HEK293 (cell line): ENCODE measurements at regions not wholly inside any gene's neighbourhood (a gene's known extent, or its start where the extent isn't known, plus 50 kb on each side); places are given as distances from the start of the nearest gene placed in this dataset.

Experiments
- BCL11A ChIP-seq: fragments of 450-650 bp; formaldehyde crosslinking; IDR thresholded peaks from 2 replicates; pipeline ENCODE4 v1.5.1; 2016; ENCODE audit warnings: low read depth, missing biosample characterization, missing genetic modification characterization
- GLI2 ChIP-seq: fragments of 450-650 bp; formaldehyde crosslinking; IDR thresholded peaks from 2 replicates; pipeline ENCODE4; 2017; ENCODE audit warnings: missing biosample characterization, missing genetic modification characterization, low read depth, borderline replicate concordance
- HOXD13 ChIP-seq: sonication (generic); formaldehyde crosslinking; IDR thresholded peaks from 2 replicates; pipeline ENCODE4 v1.8.0; 2022; ENCODE audit warnings: missing genetic modification reagents, borderline replicate concordance
- KLF7 ChIP-seq: fragments of 450-650 bp; formaldehyde crosslinking; IDR thresholded peaks from 2 replicates; pipeline ENCODE4 v1.5.1; 2016; ENCODE audit warnings: missing biosample characterization, missing genetic modification characterization, borderline replicate concordance
- MZF1 ChIP-seq: fragments of 450-650 bp; formaldehyde crosslinking; IDR thresholded peaks from 2 replicates; pipeline ENCODE4 v1.5.1; 2017; ENCODE audit warnings: missing biosample characterization, missing genetic modification characterization, borderline replicate concordance
- OVOL3 ChIP-seq: fragments of 450-650 bp; formaldehyde crosslinking; IDR thresholded peaks from 2 replicates; pipeline ENCODE4 v1.5.1; 2016; ENCODE audit warnings: missing biosample characterization, missing genetic modification characterization
- ZFP41 ChIP-seq: fragments of 450-650 bp; formaldehyde crosslinking; IDR thresholded peaks from 2 replicates; pipeline ENCODE4 v1.5.1; 2016; ENCODE audit warnings: missing biosample characterization, missing genetic modification characterization, borderline replicate concordance
- ZIC2 ChIP-seq: fragments of 450-650 bp; formaldehyde crosslinking; IDR thresholded peaks from 2 replicates; pipeline ENCODE4 v1.5.1; 2016; ENCODE audit warnings: missing biosample characterization, missing genetic modification characterization
- ZNF138 ChIP-seq: fragments of 450-650 bp; formaldehyde crosslinking; IDR thresholded peaks from 2 replicates; pipeline ENCODE4 v1.5.1; 2016; ENCODE audit warnings: missing biosample characterization, missing genetic modification characterization, borderline replicate concordance
- ZNF157 ChIP-seq: fragments of 450-650 bp; formaldehyde crosslinking; IDR thresholded peaks from 2 replicates; pipeline ENCODE4 v1.5.1; 2016; ENCODE audit warnings: missing biosample characterization, missing genetic modification characterization
- ZNF19 ChIP-seq: fragments of 450-650 bp; formaldehyde crosslinking; IDR thresholded peaks from 2 replicates; pipeline ENCODE4; 2016; ENCODE audit warnings: missing biosample characterization, missing genetic modification characterization, low read depth
- ZNF214 ChIP-seq: fragments of 450-650 bp; formaldehyde crosslinking; IDR thresholded peaks from 2 replicates; pipeline ENCODE4 v1.5.1; 2017; ENCODE audit warnings: missing biosample characterization, mild to moderate bottlenecking, missing genetic modification characterization, borderline replicate concordance
- ZNF223 ChIP-seq: fragments of 450-650 bp; formaldehyde crosslinking; IDR thresholded peaks from 2 replicates; pipeline ENCODE4 v1.5.1; 2016; ENCODE audit warnings: missing biosample characterization, missing genetic modification characterization
- ZNF266 ChIP-seq: fragments of 450-650 bp; formaldehyde crosslinking; IDR thresholded peaks from 2 replicates; pipeline ENCODE4 v1.5.1; 2016; ENCODE audit warnings: missing biosample characterization, missing genetic modification characterization, low read depth
- ZNF302 ChIP-seq: fragments of 450-650 bp; formaldehyde crosslinking; IDR thresholded peaks from 2 replicates; pipeline ENCODE4 v1.5.1; 2016; ENCODE audit warnings: missing biosample characterization, missing genetic modification characterization, low read depth
- ZNF311 ChIP-seq: fragments of 450-650 bp; formaldehyde crosslinking; IDR thresholded peaks from 2 replicates; pipeline ENCODE4 v1.5.1; 2017; ENCODE audit warnings: missing biosample characterization, missing genetic modification characterization, borderline replicate concordance
- ZNF37A ChIP-seq: fragments of 450-650 bp; IDR thresholded peaks from 2 replicates; pipeline ENCODE4 v1.5.1; 2018; ENCODE audit warnings: missing biosample characterization, missing genetic modification characterization
- ZNF394 ChIP-seq: fragments of 450-650 bp; formaldehyde crosslinking; IDR thresholded peaks from 2 replicates; pipeline ENCODE4 v1.5.1; 2016; ENCODE audit warnings: missing biosample characterization, missing genetic modification characterization, mild to moderate bottlenecking, moderate library complexity, borderline replicate concordance
- ZNF521 ChIP-seq: fragments of 450-650 bp; formaldehyde crosslinking; IDR thresholded peaks from 2 replicates; pipeline ENCODE4 v1.5.1; 2017; ENCODE audit warnings: missing biosample characterization, mild to moderate bottlenecking, missing genetic modification characterization
- ZNF654 ChIP-seq: fragments of 450-650 bp; formaldehyde crosslinking; IDR thresholded peaks from 2 replicates; pipeline ENCODE4 v1.5.1; 2016; ENCODE audit warnings: low read depth, missing biosample characterization, missing genetic modification characterization
- ZNF664 ChIP-seq: fragments of 450-650 bp; formaldehyde crosslinking; IDR thresholded peaks from 2 replicates; pipeline ENCODE4 v1.5.1; 2016; ENCODE audit warnings: missing biosample characterization, missing genetic modification characterization
- ZNF707 ChIP-seq: fragments of 450-650 bp; formaldehyde crosslinking; IDR thresholded peaks from 2 replicates; pipeline ENCODE4 v1.5.1; 2016; ENCODE audit warnings: missing biosample characterization, missing genetic modification characterization
- ZNF785 ChIP-seq: fragments of 450-650 bp; formaldehyde crosslinking; IDR thresholded peaks from 2 replicates; pipeline ENCODE4 v1.5.1; 2016; ENCODE audit warnings: missing biosample characterization, missing genetic modification characterization
- TF ChIP-seq, protein P1 (sequence below): fragments of 450-650 bp; formaldehyde crosslinking; IDR thresholded peaks from 2 replicates; pipeline ENCODE4 v1.5.1; 2016; ENCODE audit warnings: missing biosample characterization, missing genetic modification characterization, borderline replicate concordance
- TF ChIP-seq, protein P2 (sequence below): fragments of 450-650 bp; formaldehyde crosslinking; IDR thresholded peaks from 2 replicates; pipeline ENCODE4 v1.5.1; 2016; ENCODE audit warnings: missing biosample characterization, missing genetic modification characterization, borderline replicate concordance
- TF ChIP-seq, protein P3 (sequence below): fragments of 450-650 bp; formaldehyde crosslinking; IDR thresholded peaks from 2 replicates; pipeline ENCODE4 v1.5.1; 2017; ENCODE audit warnings: missing biosample characterization, missing genetic modification characterization
- TF ChIP-seq, protein P4 (sequence below): fragments of 450-650 bp; formaldehyde crosslinking; IDR thresholded peaks from 2 replicates; pipeline ENCODE4 v1.5.1; 2016; ENCODE audit warnings: missing biosample characterization, missing genetic modification characterization
- TF ChIP-seq, protein P5 (sequence below): fragments of 450-650 bp; formaldehyde crosslinking; IDR thresholded peaks from 2 replicates; pipeline ENCODE4 v1.5.1; 2016; ENCODE audit warnings: missing biosample characterization, missing genetic modification characterization, low read depth

DNA sequence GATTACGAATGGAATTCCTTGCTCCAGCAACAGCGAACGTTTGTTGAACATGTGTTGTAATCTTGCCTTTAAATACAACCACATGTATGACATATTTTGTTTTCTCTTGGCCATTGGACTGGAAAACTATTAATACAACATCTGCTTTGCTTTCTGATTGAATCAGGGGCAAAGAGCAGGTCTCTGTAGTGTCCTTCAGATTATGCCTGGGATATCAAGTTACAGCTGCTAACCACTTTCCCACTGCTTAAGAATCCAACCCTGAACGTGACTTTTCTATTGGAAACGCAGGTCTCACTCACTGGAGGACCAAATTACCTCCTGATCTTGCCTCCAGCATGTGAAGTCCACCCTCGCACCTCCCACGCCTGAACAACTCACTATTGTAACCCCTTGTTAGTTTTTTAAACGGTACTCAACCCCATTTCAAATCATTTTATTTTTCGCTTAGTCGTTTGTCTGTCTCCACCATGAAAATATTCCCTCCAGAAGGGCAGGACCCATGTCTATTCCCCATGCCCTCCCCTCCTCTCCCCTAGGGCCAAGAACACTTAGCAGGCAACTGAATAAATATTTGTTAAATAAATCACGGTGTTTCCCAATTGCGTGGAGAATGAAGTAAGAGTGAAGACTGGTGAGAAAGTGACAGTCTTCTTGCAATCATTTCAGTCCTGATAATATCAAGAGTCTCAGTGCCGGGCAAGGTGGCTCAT lies 57.4 kb upstream of the MRTFB start (continued):
- no peak for TF ChIP-seq ZNF223 (tag by site-specific recombination)
- TF ChIP-seq ZNF157 (tag by site-specific recombination), result no peak
- TF ChIP-seq ZNF19 (tag by site-specific recombination), result no peak
- TF ChIP-seq, protein P1, sequence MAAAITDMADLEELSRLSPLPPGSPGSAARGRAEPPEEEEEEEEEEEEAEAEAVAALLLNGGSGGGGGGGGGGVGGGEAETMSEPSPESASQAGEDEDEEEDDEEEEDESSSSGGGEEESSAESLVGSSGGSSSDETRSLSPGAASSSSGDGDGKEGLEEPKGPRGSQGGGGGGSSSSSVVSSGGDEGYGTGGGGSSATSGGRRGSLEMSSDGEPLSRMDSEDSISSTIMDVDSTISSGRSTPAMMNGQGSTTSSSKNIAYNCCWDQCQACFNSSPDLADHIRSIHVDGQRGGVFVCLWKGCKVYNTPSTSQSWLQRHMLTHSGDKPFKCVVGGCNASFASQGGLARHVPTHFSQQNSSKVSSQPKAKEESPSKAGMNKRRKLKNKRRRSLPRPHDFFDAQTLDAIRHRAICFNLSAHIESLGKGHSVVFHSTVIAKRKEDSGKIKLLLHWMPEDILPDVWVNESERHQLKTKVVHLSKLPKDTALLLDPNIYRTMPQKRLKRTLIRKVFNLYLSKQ, result no peak
- TF ChIP-seq, protein P2, sequence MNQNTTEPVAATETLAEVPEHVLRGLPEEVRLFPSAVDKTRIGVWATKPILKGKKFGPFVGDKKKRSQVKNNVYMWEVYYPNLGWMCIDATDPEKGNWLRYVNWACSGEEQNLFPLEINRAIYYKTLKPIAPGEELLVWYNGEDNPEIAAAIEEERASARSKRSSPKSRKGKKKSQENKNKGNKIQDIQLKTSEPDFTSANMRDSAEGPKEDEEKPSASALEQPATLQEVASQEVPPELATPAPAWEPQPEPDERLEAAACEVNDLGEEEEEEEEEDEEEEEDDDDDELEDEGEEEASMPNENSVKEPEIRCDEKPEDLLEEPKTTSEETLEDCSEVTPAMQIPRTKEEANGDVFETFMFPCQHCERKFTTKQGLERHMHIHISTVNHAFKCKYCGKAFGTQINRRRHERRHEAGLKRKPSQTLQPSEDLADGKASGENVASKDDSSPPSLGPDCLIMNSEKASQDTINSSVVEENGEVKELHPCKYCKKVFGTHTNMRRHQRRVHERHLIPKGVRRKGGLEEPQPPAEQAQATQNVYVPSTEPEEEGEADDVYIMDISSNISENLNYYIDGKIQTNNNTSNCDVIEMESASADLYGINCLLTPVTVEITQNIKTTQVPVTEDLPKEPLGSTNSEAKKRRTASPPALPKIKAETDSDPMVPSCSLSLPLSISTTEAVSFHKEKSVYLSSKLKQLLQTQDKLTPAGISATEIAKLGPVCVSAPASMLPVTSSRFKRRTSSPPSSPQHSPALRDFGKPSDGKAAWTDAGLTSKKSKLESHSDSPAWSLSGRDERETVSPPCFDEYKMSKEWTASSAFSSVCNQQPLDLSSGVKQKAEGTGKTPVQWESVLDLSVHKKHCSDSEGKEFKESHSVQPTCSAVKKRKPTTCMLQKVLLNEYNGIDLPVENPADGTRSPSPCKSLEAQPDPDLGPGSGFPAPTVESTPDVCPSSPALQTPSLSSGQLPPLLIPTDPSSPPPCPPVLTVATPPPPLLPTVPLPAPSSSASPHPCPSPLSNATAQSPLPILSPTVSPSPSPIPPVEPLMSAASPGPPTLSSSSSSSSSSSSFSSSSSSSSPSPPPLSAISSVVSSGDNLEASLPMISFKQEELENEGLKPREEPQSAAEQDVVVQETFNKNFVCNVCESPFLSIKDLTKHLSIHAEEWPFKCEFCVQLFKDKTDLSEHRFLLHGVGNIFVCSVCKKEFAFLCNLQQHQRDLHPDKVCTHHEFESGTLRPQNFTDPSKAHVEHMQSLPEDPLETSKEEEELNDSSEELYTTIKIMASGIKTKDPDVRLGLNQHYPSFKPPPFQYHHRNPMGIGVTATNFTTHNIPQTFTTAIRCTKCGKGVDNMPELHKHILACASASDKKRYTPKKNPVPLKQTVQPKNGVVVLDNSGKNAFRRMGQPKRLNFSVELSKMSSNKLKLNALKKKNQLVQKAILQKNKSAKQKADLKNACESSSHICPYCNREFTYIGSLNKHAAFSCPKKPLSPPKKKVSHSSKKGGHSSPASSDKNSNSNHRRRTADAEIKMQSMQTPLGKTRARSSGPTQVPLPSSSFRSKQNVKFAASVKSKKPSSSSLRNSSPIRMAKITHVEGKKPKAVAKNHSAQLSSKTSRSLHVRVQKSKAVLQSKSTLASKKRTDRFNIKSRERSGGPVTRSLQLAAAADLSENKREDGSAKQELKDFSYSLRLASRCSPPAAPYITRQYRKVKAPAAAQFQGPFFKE (tag by site-specific recombination), result no peak
- peak; percentile 71 for TF ChIP-seq ZNF394 (tag by site-specific recombination)
- peak; percentile 72; the same call in 1 of the 2 replicates for TF ChIP-seq OVOL3 (tag by site-specific recombination)
- TF ChIP-seq, protein P3, sequence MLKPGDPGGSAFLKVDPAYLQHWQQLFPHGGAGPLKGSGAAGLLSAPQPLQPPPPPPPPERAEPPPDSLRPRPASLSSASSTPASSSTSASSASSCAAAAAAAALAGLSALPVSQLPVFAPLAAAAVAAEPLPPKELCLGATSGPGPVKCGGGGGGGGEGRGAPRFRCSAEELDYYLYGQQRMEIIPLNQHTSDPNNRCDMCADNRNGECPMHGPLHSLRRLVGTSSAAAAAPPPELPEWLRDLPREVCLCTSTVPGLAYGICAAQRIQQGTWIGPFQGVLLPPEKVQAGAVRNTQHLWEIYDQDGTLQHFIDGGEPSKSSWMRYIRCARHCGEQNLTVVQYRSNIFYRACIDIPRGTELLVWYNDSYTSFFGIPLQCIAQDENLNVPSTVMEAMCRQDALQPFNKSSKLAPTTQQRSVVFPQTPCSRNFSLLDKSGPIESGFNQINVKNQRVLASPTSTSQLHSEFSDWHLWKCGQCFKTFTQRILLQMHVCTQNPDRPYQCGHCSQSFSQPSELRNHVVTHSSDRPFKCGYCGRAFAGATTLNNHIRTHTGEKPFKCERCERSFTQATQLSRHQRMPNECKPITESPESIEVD (tag by site-specific recombination), result peak; percentile 99
- no peak for TF ChIP-seq HOXD13 (CRISPR knock-in tag)
- no peak for TF ChIP-seq ZNF311 (tag by site-specific recombination)
- TF ChIP-seq ZNF785 (tag by site-specific recombination), result no peak
- TF ChIP-seq, protein P4, sequence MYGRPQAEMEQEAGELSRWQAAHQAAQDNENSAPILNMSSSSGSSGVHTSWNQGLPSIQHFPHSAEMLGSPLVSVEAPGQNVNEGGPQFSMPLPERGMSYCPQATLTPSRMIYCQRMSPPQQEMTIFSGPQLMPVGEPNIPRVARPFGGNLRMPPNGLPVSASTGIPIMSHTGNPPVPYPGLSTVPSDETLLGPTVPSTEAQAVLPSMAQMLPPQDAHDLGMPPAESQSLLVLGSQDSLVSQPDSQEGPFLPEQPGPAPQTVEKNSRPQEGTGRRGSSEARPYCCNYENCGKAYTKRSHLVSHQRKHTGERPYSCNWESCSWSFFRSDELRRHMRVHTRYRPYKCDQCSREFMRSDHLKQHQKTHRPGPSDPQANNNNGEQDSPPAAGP (tag by site-specific recombination), result 0 out of 2 replicates have a peak, but pooled peaks have one; percentile 59
- TF ChIP-seq ZNF37A (tag by site-specific recombination), result no peak
- TF ChIP-seq ZNF266, result no peak
- no peak for TF ChIP-seq ZFP41 (tag by site-specific recombination)
- no peak; the same call in 1 of the 2 replicates for TF ChIP-seq ZNF654 (tag by site-specific recombination)
- TF ChIP-seq ZNF138 (tag by site-specific recombination), result no peak
- TF ChIP-seq MZF1 (tag by site-specific recombination), result no peak; the same call in 1 of the 2 replicates
- no peak for TF ChIP-seq KLF7
- no peak for TF ChIP-seq ZNF521 (tag by site-specific recombination)
- TF ChIP-seq ZNF664, result peak; percentile 42; the same call in 1 of the 2 replicates
- no peak for TF ChIP-seq ZIC2 (tag by site-specific recombination)
- TF ChIP-seq ZNF707 (tag by site-specific recombination), result no peak
- TF ChIP-seq ZNF302 (tag by site-specific recombination), result no peak
- peak; percentile 89 for TF ChIP-seq GLI2 (tag by site-specific recombination)
- TF ChIP-seq ZNF214 (tag by site-specific recombination), result no peak
- TF ChIP-seq BCL11A (tag by site-specific recombination), result peak; percentile 58; the same call in 1 of the 2 replicates
- TF ChIP-seq, protein P5, sequence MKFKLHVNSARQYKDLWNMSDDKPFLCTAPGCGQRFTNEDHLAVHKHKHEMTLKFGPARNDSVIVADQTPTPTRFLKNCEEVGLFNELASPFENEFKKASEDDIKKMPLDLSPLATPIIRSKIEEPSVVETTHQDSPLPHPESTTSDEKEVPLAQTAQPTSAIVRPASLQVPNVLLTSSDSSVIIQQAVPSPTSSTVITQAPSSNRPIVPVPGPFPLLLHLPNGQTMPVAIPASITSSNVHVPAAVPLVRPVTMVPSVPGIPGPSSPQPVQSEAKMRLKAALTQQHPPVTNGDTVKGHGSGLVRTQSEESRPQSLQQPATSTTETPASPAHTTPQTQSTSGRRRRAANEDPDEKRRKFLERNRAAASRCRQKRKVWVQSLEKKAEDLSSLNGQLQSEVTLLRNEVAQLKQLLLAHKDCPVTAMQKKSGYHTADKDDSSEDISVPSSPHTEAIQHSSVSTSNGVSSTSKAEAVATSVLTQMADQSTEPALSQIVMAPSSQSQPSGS (tag by site-specific recombination), result peak; percentile 92
